Activated CD4-positive, alpha-beta T cell treated with anti-CD3 and anti-CD28 coated beads, Interleukin-2, amount 10 ng/mL, durations not matched to agents 24 days and 14 days (primary cell): ENCODE measurements at regions not wholly inside any gene's neighbourhood (a gene's known extent, or its start where the extent isn't known, plus 50 kb on each side); places are given as distances from the start of the nearest gene placed in this dataset.
"Not testable (repeated sequence)": the region's sequence is repeated elsewhere in the genome, so short reads cannot be mapped to it uniquely, and the experiment has no call there.

Source experiments
- DNase-seq: peaks from one replicate; pipeline ENCODE4 v3.0.0; 2022
- H3K27ac Mint-ChIP-seq: one replicate; pipeline ENCODE4 v1.8.0; 2022; ENCODE audit warnings: mild to moderate bottlenecking, mixed read lengths
- H3K27me3 Mint-ChIP-seq: one replicate; pipeline ENCODE4 v1.8.0; 2022; ENCODE audit warnings: mixed read lengths
- H3K36me3 Mint-ChIP-seq: one replicate; pipeline ENCODE4 v1.8.0; 2022; ENCODE audit warnings: low read depth, mild to moderate bottlenecking, mixed read lengths
- H3K4me1 Mint-ChIP-seq: one replicate; pipeline ENCODE4 v1.8.0; 2021; ENCODE audit warnings: mixed read lengths
- H3K4me3 Mint-ChIP-seq: one replicate; pipeline ENCODE4 v1.8.0; 2022; ENCODE audit warnings: mild to moderate bottlenecking, moderate library complexity, mixed read lengths
- H3K9me3 Mint-ChIP-seq: one replicate; pipeline ENCODE4 v1.8.0; 2021; ENCODE audit warnings: mixed read lengths
- intact Hi-C: fragments of 100-400 bp; cut with micrococcal nuclease; formaldehyde crosslinking; loops from one replicate; pipeline ENCODE4 v1.15.1; 2023

GRCh38 chrY:19644889-19645638 lies 99.5 kb downstream of the KDM5D start:
- Mint-ChIP-seq H3K36me3 (no peaks in the 10 kb centered on the region), H3K27ac (no peak overlapping the region), H3K4me3 (no peak overlapping the region), H3K4me1 (no peaks in the 10 kb centered on the region), H3K9me3 (no peaks in the 10 kb centered on the region), H3K27me3 (no peaks in the 10 kb centered on the region)
- intact Hi-C loops: no loop called here
- no peak for DNase-seq

GRCh38 chrY:19637651-19638347 lies 106.7 kb downstream of the KDM5D start:
- peaks cover 4% of the 10 kb centered on the region for H3K9me3 Mint-ChIP-seq
- H3K4me1 Mint-ChIP-seq: no peaks in the 10 kb centered on the region
- H3K4me3 Mint-ChIP-seq: no peak overlapping the region
- H3K27me3 Mint-ChIP-seq: peaks cover under 1% of the 10 kb centered on the region
- intact Hi-C loops: no loop called here
- DNase-seq: no peak
- H3K27ac Mint-ChIP-seq: no peak overlapping the region
- H3K36me3 Mint-ChIP-seq: no peaks in the 10 kb centered on the region

- DNase-seq: no peak
- Mint-ChIP-seq H3K9me3 (peaks cover 14% of the 10 kb centered on the region), H3K4me3 (no peak overlapping the region), H3K36me3 (no peaks in the 10 kb centered on the region), H3K27me3 (peaks cover 8% of the 10 kb centered on the region), H3K4me1 (no peaks in the 10 kb centered on the region), H3K27ac (no peak overlapping the region)
- intact Hi-C loops: no loop called here
These were observed 115.6 kb downstream of the KDM5D start for GRCh38 chrY:19628926-19629325.

- Mint-ChIP-seq H3K36me3 (no peaks in the 10 kb centered on the region), H3K9me3 (peaks cover 4% of the 10 kb centered on the region), H3K4me3 (no peak overlapping the region), H3K4me1 (no peaks in the 10 kb centered on the region), H3K27ac (no peak overlapping the region), H3K27me3 (peaks cover 3% of the 10 kb centered on the region)
- intact Hi-C loops: no loop called here
- no peak for DNase-seq
These were observed 122.1 kb downstream of the KDM5D start for GRCh38 chrY:19622392-19622791.

- Mint-ChIP-seq H3K27ac (no peak overlapping the region), H3K4me3 (no peak overlapping the region), H3K27me3 (no peaks in the 10 kb centered on the region), H3K4me1 (no peaks in the 10 kb centered on the region), H3K36me3 (no peaks in the 10 kb centered on the region), H3K9me3 (no peaks in the 10 kb centered on the region)
- no peak for DNase-seq
- intact Hi-C loops: no loop called here
These were observed 122.8 kb downstream of the KDM5D start for GRCh38 chrY:19621756-19622155.

GRCh38 chrY:19601113-19601512 lies 143.4 kb downstream of the KDM5D start:
- intact Hi-C loops: no loop called here
- Mint-ChIP-seq H3K27me3 (no peaks in the 10 kb centered on the region), H3K27ac (no peak overlapping the region), H3K4me1 (peaks cover 6% of the 10 kb centered on the region), H3K4me3 (no peak overlapping the region), H3K36me3 (peaks cover 34% of the 10 kb centered on the region), H3K9me3 (no peaks in the 10 kb centered on the region)
- DNase-seq: no peak

GRCh38 chrY:19600711-19601110 lies 143.8 kb downstream of the KDM5D start:
- Mint-ChIP-seq H3K27me3 (no peaks in the 10 kb centered on the region), H3K27ac (no peak overlapping the region), H3K36me3 (peaks cover 38% of the 10 kb centered on the region), H3K4me1 (peaks cover 6% of the 10 kb centered on the region), H3K9me3 (no peaks in the 10 kb centered on the region), H3K4me3 (no peak overlapping the region)
- intact Hi-C loops: no loop called here
- DNase-seq: no peak

- DNase-seq: no peak
- H3K4me1 Mint-ChIP-seq: peaks cover 5% of the 10 kb centered on the region
These were observed 154.3 kb downstream of the KDM5D start for GRCh38 chrY:19590235-19590634.

GRCh38 chrY:19589664-19590063 lies 154.9 kb downstream of the KDM5D start:
- Mint-ChIP-seq H3K27ac (no peak overlapping the region), H3K27me3 (no peaks in the 10 kb centered on the region), H3K36me3 (peaks cover 32% of the 10 kb centered on the region), H3K4me1 (peaks cover 9% of the 10 kb centered on the region), H3K4me3 (no peak overlapping the region), H3K9me3 (no peaks in the 10 kb centered on the region)
- no peak for DNase-seq
- intact Hi-C loops: no loop called here

More at GRCh38 chrY:19590235-19590634, 154.3 kb downstream of the KDM5D start:
- Mint-ChIP-seq H3K36me3 (peaks cover 27% of the 10 kb centered on the region), H3K27me3 (no peaks in the 10 kb centered on the region), H3K27ac (no peak overlapping the region), H3K4me3 (no peak overlapping the region), H3K9me3 (no peaks in the 10 kb centered on the region)
- intact Hi-C loops: no loop called here

- Mint-ChIP-seq H3K27me3 (no peaks in the 10 kb centered on the region), H3K9me3 (no peaks in the 10 kb centered on the region), H3K4me1 (peaks cover 15% of the 10 kb centered on the region), H3K4me3 (no peak overlapping the region), H3K36me3 (peaks cover 33% of the 10 kb centered on the region), H3K27ac (no peak overlapping the region)
- DNase-seq: no peak
- intact Hi-C loops: no loop called here
These were observed 157.2 kb downstream of the KDM5D start for GRCh38 chrY:19587311-19587710.

- H3K4me3 Mint-ChIP-seq, H3K9me3 Mint-ChIP-seq, H3K27me3 Mint-ChIP-seq: not testable (repeated sequence)
- intact Hi-C loops: loop anchor here (1.0 kb wide), 1 partner anchor 13 kb away; no protein-coding TSS in a partner anchor
- DNase-seq: peak; percentile 54
- Mint-ChIP-seq H3K27ac (peak overlapping the region; percentile 47), H3K4me1 (peaks cover 22% of the 10 kb centered on the region), H3K36me3 (peaks cover 34% of the 10 kb centered on the region)
These were observed 163.5 kb downstream of the KDM5D start for GRCh38 chrY:19580990-19581389.

GRCh38 chrY:19578281-19578874 lies 166.1 kb downstream of the KDM5D start:
- Mint-ChIP-seq H3K4me3 (no peak overlapping the region), H3K9me3 (no peaks in the 10 kb centered on the region), H3K27me3 (no peaks in the 10 kb centered on the region), H3K27ac (no peak overlapping the region), H3K36me3 (peaks cover 29% of the 10 kb centered on the region), H3K4me1 (peaks cover 21% of the 10 kb centered on the region)
- no peak for DNase-seq
- intact Hi-C loops: no loop called here

GRCh38 chrY:19577250-19577649 lies 167.3 kb downstream of the KDM5D start:
- Mint-ChIP-seq H3K36me3 (peaks cover 32% of the 10 kb centered on the region), H3K27ac (no peak overlapping the region), H3K4me3 (no peak overlapping the region), H3K9me3 (no peaks in the 10 kb centered on the region), H3K27me3 (no peaks in the 10 kb centered on the region), H3K4me1 (peaks cover 23% of the 10 kb centered on the region)
- intact Hi-C loops: no loop called here
- DNase-seq: no peak

- no peak for DNase-seq
- Mint-ChIP-seq H3K27me3 (no peaks in the 10 kb centered on the region), H3K4me1 (peaks cover 26% of the 10 kb centered on the region), H3K36me3 (peaks cover 30% of the 10 kb centered on the region), H3K4me3 (no peak overlapping the region), H3K27ac (no peak overlapping the region), H3K9me3 (no peaks in the 10 kb centered on the region)
- intact Hi-C loops: no loop called here
These were observed 169.6 kb downstream of the KDM5D start for GRCh38 chrY:19574939-19575338.
